OCI-LY7 (cell line): ENCODE measurements at regions not wholly inside any gene's neighbourhood (a gene's known extent, or its start where the extent isn't known, plus 50 kb on each side); places are given as distances from the start of the nearest gene placed in this dataset.
"Not testable (repeated sequence)": the region's sequence is repeated elsewhere in the genome, so short reads cannot be mapped to it uniquely, and the experiment has no call there.

Source experiments
- CTCF ChIP-seq: fragments of 200-600 bp; sonication (generic); conservative IDR thresholded peaks from 2 replicates; pipeline ENCODE4 v1.5.1; 2014; ENCODE audit warnings: mild to moderate bottlenecking, antibody characterized with exemption, low read length, moderate library complexity, mixed read lengths
- EZH2phosphoT487 ChIP-seq: fragments of 200-600 bp; sonication (generic); IDR thresholded peaks from 2 replicates; pipeline ENCODE4 v1.6.1; 2018; ENCODE audit warnings: low read depth, borderline replicate concordance, mild to moderate bottlenecking, mixed run types, antibody characterized with exemption, low read length, moderate library complexity, mixed read lengths

GRCh38 chr16:21503941-21504832 is 95.2 kb upstream of the METTL9 start:
- not testable (repeated sequence) for TF ChIP-seq CTCF, EZH2phosphoT487
